Gastrocnemius medialis (tissue), 4 donors: ENCODE measurements at regions not wholly inside any gene's neighbourhood (a gene's known extent, or its start where the extent isn't known, plus 50 kb on each side); places are given as distances from the start of the nearest gene placed in this dataset.

Experiments
- ATAC-seq, 2 donors: fragments of 150-250 bp; one replicate each; pipeline ENCODE4 v1.9.1; 2016
- DNase-seq, 2 donors: peaks; one replicate each; pipeline ENCODE4 v3.0.0-alpha.2; 2019
- H3K27ac ChIP-seq, 4 donors: fragments of 200-600 bp; sonication (generic); 1 replicate in 1 of 4; 2 replicates in 3 of 4; pipeline ENCODE4 v1.5.1; 2016 to 2018; ENCODE audit warnings: mild to moderate bottlenecking in 2 of 4, moderate library complexity in 1 of 4
- H3K27me3 ChIP-seq, 3 donors: fragments of 200-600 bp; sonication (generic) in 2 of 3; 1 replicate in 1 of 3; 2 replicates in 2 of 3; pipeline versions ENCODE4 v1.5.1 to v1.6.0; 2016 to 2019; ENCODE audit warnings: mild to moderate bottlenecking in 1 of 3, moderate library complexity in 1 of 3
- H3K36me3 ChIP-seq, 2 donors: fragments of 200-600 bp; sonication (generic) in 1 of 2; one replicate each; pipeline ENCODE4 v1.5.1; 2017 to 2018
- H3K4me1 ChIP-seq, 2 donors: fragments of 200-600 bp; sonication (generic) in 1 of 2; one replicate each; pipeline ENCODE4 v1.5.1; 2016 to 2017; ENCODE audit warnings: mild to moderate bottlenecking in 2 of 2
- H3K4me3 ChIP-seq, 4 donors: fragments of 200-600 bp; sonication (generic) in 3 of 4; 1 replicate in 1 of 4; 2 replicates in 3 of 4; pipeline ENCODE4 v1.5.1; 2016 to 2019; ENCODE audit warnings: mild to moderate bottlenecking in 2 of 4
- H3K9me3 ChIP-seq, 3 donors: fragments of 200-600 bp; sonication (generic) in 2 of 3; 1 replicate in 1 of 3; 2 replicates in 2 of 3; pipeline ENCODE4 v1.5.1; 2016 to 2019
- POLR2A ChIP-seq, 2 donors: fragments of 450-650 bp; IDR thresholded peaks; one replicate each; pipeline ENCODE4 v1.6.1; 2017; ENCODE audit warnings: antibody characterized with exemption in 2 of 2, mild to moderate bottlenecking in 2 of 2, moderate library complexity in 2 of 2
- in situ Hi-C, 4 donors: fragments of 200-750 bp; cut with MboI; loops; one replicate each; pipeline versions ENCODE4 v1.15.0 to v1.8.0; 2017; ENCODE audit warnings: low sequenced_read_pairs in 4 of 4
- intact Hi-C: fragments of 100-400 bp; cut with DNase I; formaldehyde crosslinking; loops from one replicate; pipeline ENCODE4 v1.15.1; 2023; ENCODE audit warnings: low total_unique reads
- TF ChIP-seq, protein P1 (sequence below), 5 experiments: fragments of 450-650 bp in 3 of 5; fragments of 200-600 bp in 2 of 5; sonication (generic) in 2 of 5; IDR thresholded peaks in 4 of 5; conservative IDR thresholded peaks in 1 of 5; 1 replicate in 4 of 5; 2 replicates in 1 of 5; pipeline ENCODE4 v1.5.1; 2016 to 2019; ENCODE audit warnings: antibody characterized with exemption in 5 of 5, mild to moderate bottlenecking in 3 of 5, moderate library complexity in 3 of 5

DNA sequence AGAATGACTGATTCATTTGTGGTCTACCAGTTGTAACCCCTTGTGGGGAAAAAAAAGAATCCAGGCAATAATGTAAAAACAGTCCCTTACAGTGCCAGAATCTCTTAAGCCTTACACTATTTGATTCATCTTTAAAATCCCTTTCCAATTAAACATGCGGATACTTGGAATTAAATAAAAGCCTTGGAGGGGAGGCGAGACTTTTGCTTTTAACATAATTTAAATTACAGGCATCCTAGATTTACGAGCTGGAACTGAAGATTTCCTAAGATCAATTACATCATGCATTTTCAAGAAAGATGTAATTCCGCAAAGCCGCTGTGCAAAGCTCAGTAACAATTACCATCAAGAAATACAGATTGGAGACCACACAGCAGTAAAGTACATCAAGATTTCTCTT lies 370.2 kb downstream of the MTRR start:
- no peak for DNase-seq
- no peaks in the 10 kb centered on the region for H3K9me3 ChIP-seq
- TF ChIP-seq, protein P1, sequence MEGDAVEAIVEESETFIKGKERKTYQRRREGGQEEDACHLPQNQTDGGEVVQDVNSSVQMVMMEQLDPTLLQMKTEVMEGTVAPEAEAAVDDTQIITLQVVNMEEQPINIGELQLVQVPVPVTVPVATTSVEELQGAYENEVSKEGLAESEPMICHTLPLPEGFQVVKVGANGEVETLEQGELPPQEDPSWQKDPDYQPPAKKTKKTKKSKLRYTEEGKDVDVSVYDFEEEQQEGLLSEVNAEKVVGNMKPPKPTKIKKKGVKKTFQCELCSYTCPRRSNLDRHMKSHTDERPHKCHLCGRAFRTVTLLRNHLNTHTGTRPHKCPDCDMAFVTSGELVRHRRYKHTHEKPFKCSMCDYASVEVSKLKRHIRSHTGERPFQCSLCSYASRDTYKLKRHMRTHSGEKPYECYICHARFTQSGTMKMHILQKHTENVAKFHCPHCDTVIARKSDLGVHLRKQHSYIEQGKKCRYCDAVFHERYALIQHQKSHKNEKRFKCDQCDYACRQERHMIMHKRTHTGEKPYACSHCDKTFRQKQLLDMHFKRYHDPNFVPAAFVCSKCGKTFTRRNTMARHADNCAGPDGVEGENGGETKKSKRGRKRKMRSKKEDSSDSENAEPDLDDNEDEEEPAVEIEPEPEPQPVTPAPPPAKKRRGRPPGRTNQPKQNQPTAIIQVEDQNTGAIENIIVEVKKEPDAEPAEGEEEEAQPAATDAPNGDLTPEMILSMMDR (IDR thresholded peaks at IDR 0.05 in 4 of 5, conservative IDR thresholded peaks at IDR 0.05 in 1 of 5), result no peak
- no peak for TF ChIP-seq POLR2A (IDR thresholded peaks at IDR 0.05)
- ATAC-seq, result no peak
- no peak overlapping the region for H3K27ac ChIP-seq
- H3K4me3 ChIP-seq, result no peak overlapping the region
- H3K36me3 ChIP-seq, result no peaks in the 10 kb centered on the region
- in situ Hi-C loops (no loop called here), intact Hi-C loops (no loop called here)
- H3K4me1 ChIP-seq, result no peaks in the 10 kb centered on the region
- H3K27me3 ChIP-seq, result no peaks in the 10 kb centered on the region

DNA sequence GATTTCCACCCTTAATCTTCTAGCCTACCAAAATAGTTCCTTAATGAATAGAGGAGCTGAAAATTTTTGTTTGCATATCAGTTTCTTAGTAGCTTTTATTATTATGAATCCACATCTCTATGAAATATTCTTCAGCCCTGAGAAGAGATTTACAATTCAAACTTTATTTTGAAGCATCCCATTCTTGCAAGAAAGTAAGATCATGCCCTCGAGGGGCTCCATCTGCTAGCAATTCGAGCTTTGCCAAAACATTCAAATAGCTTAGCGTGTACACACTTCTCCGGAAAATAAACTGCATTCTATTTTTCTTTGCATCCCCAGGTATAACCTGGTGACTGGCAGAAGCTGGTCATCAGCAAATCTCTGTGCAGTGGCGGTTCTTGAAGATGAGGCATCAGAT lies 370.7 kb downstream of the MTRR start:
- no peaks in the 10 kb centered on the region for H3K27me3 ChIP-seq
- H3K9me3 ChIP-seq, result no peaks in the 10 kb centered on the region
- no peak overlapping the region for H3K4me3 ChIP-seq
- no peak for ATAC-seq
- no peaks in the 10 kb centered on the region for H3K4me1 ChIP-seq
- no peak for TF ChIP-seq POLR2A (IDR thresholded peaks at IDR 0.05)
- TF ChIP-seq, protein P1 (IDR thresholded peaks at IDR 0.05 in 4 of 5, conservative IDR thresholded peaks at IDR 0.05 in 1 of 5), result no peak
- intact Hi-C loops, result no loop called here
- no peaks in the 10 kb centered on the region for H3K36me3 ChIP-seq
- no peak overlapping the region for H3K27ac ChIP-seq
- no peak for DNase-seq
- in situ Hi-C loops, result no loop called here

DNA sequence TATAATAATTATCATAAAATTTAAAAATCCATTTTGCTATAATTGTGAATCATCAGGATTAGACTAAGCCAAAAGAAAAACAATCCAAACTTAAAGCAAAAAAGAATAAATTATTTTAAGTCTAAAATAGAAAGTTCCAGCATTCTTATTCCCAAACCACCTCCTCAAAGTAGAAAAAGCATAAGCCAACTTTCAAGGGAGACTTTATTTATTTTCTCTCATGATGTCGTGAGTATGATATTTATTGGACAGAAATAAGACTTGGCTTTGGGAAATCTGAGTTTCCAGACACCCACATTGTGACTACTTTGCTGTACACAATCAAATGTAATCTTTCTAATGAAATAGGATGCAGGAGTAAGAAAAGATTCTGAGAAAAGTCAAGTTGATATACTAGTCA lies 372.1 kb downstream of the MTRR start:
- Histone ChIP-seq H3K4me3 (no peak overlapping the region), H3K4me1 (no peaks in the 10 kb centered on the region), H3K36me3 (no peaks in the 10 kb centered on the region), H3K9me3 (no peaks in the 10 kb centered on the region), H3K27ac (no peak overlapping the region), H3K27me3 (no peaks in the 10 kb centered on the region)
- DNase-seq (no peak), ATAC-seq (no peak)
- in situ Hi-C loops, result no loop called here
- no peak for TF ChIP-seq POLR2A (IDR thresholded peaks at IDR 0.05)
- TF ChIP-seq, protein P1 (IDR thresholded peaks at IDR 0.05 in 4 of 5, conservative IDR thresholded peaks at IDR 0.05 in 1 of 5), result no peak
- intact Hi-C loops, result no loop called here

DNA sequence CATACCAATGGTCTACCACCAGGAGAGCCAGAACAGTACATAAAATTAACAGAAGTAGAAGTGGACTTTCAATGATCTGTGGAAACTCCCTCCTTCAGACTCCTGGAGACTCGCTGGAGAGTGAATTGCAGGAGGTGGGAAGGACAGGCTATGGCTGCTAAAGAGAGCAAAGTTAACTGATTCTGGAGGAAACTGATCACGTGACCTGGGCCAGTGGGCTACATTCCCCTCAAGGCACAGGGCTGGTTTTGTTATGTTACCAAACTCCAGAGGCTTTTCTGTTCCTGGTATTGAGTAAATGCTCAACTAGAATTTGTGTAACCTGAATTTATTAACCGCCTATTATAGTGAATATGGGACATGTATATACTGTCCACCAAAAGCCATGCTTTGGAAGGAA lies 372.6 kb downstream of the MTRR start:
- H3K4me3 ChIP-seq, result no peak overlapping the region
- H3K36me3 ChIP-seq, result no peaks in the 10 kb centered on the region
- H3K9me3 ChIP-seq, result no peaks in the 10 kb centered on the region
- intact Hi-C loops (no loop called here), in situ Hi-C loops (no loop called here)
- DNase-seq (no peak), ATAC-seq (no peak)
- no peaks in the 10 kb centered on the region for H3K4me1 ChIP-seq
- no peaks in the 10 kb centered on the region for H3K27me3 ChIP-seq
- H3K27ac ChIP-seq, result no peak overlapping the region
- TF ChIP-seq, protein P1 (IDR thresholded peaks at IDR 0.05 in 4 of 5, conservative IDR thresholded peaks at IDR 0.05 in 1 of 5), result no peak
- TF ChIP-seq POLR2A (IDR thresholded peaks at IDR 0.05), result no peak
